HG02870 (cell line): ENCODE measurements at regions not wholly inside any gene's neighbourhood (a gene's known extent, or its start where the extent isn't known, plus 50 kb on each side); places are given as distances from the start of the nearest gene placed in this dataset.

Experiments used
- ATAC-seq: cut with Tn5 transposase; IDR thresholded peaks from one replicate; pipeline ENCODE4 v1.9.1; 2021; ENCODE audit warnings: mild to moderate bottlenecking, moderate library complexity; ENCODE audit not compliant: unreplicated experiment

- no peak for ATAC-seq
Observed at GRCh38 chr6:93794166-93794565, 374.8 kb upstream of the EPHA7 start.

DNA sequence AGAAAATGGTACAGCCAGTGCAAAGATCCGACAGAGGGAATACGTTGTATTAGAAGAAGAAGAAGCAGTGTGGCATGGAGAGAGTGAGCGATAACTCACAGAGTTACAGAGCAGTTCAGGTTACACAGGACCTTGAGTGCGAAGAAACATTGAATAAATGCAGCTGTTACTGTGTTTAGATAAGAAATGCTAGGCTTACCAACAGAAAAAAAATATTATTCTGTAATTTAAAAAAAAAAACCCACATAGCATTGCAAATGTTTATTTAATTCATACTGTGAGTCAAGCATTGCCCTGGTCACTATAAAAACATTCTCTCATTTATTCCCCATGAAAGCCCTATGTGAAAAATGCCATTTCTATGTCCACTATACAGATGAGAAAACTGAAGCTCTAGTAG lies 373.4 kb upstream of the EPHA7 start:
- ATAC-seq = no peak

- ATAC-seq = no peak
Observed at GRCh38 chr6:93790981-93791380, 371.6 kb upstream of the EPHA7 start.

DNA sequence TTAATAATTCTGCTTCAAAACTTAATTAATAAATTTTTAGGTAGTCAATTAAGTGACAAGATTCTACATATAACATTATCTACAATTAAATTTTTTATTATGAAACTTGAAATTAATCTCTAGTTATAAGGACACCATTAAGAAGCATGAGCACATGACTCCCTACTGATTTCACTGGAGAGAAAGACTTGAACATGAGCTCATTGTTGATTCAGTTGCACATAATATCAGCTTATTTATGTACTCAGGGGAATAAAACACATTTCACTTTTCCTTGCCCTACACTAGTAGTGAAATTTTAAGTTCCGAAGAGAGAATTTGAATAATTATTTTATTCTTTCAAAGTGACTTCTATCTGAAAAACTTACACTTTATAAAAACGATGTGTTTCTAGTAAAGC lies 370.2 kb upstream of the EPHA7 start:
- no peak for ATAC-seq

- no peak for ATAC-seq
Observed at GRCh38 chr6:93787841-93788240, 368.5 kb upstream of the EPHA7 start.

- ATAC-seq = no peak
Observed at GRCh38 chr6:93786474-93787330, 367.3 kb upstream of the EPHA7 start.

DNA sequence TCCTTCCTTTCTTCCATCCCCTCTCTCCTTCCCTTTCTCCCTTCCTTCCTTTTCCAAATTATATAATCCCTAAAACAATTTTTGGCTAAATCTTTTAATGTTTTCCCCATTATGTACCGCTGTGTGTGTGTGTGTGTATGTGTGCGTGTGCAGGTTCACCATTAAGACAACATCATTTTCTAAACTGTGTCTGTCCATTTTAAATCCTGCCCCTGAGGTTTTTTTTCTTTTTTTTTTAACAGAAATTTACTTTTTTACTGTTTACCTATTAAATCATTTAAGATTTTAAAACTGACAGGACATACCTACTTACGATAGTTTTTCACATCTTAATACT lies 366.3 kb upstream of the EPHA7 start:
- ATAC-seq = no peak

DNA sequence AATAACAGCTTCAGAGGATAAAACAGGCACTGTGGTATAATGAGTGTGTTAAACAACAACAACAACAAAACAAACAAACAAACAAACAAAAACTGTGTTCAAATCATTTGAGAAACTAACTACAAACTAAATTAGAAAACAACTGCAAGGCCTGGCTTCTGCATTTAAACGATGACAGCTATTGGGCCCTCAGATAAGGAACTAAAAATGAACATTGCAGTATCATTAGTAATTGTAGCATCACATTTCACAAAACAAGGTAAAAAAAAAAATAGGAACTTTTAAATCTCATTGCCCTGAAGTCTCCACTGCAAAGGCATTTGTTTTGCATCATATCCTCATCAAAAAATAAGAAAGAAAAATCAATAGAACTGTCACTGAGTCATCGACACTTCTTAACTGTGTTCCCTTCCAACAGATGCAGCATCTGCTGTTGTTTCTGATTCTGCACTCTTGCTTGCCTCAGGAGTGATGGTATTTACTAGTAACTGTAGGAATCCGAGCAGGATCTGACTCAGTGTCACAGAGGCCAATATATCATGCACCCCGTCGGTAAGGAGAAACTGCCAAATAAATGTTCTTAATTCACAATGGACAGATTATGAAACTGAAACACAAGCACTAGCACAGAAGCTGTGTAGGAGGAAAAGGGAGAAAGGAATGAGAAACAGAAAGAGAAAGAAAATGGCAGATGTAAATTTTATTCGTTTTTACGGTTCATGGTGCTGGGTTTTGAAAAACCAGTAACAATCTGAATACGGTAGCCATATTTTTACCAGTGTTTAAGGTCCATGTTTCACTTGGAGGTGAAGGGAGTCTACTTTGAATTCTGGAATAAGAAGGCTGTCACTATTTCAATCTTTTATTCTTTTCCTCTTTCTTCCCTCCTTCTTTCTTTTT lies 365.7 kb upstream of the EPHA7 start:
- ATAC-seq = no peak

- no peak for ATAC-seq
Observed at GRCh38 chr6:93779086-93779841, 359.9 kb upstream of the EPHA7 start.

DNA sequence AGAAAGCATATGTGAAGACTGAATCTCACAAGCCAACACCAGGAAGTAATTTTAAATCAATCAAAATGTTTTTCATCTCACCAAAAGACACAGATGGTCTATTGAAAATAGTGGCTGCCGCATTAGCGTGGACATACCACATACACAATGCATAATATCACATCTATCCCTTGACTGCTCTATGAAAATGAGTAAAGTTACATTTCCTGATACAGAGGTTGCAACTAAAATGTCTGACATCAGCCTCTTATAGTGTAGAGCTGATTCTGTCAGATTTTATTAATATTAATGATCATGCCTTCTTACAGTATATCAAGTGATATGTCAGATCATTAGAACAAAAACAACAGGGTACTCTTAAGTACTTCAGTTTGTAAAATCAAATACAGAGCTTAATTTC lies 339.8 kb upstream of the EPHA7 start:
- ATAC-seq = no peak

DNA sequence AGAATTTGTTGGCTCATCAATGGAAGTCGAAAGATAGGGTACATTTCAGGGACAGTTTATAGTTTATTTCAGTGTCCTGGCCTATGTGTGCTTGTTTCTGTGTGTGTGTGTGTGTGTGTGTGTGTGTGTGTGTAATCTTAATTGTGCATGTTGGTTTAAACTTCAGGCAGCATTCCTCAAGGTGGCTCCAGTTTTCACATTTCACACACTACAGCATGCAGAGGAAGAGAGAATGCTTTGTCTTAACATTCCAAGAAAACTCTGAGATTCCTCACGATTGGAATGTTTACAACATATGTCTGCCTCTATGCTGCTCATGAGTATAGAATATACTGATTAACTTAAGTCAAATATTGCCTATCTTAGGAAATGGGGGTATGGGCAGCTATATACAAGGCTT lies 332.6 kb upstream of the EPHA7 start:
- no peak for ATAC-seq

DNA sequence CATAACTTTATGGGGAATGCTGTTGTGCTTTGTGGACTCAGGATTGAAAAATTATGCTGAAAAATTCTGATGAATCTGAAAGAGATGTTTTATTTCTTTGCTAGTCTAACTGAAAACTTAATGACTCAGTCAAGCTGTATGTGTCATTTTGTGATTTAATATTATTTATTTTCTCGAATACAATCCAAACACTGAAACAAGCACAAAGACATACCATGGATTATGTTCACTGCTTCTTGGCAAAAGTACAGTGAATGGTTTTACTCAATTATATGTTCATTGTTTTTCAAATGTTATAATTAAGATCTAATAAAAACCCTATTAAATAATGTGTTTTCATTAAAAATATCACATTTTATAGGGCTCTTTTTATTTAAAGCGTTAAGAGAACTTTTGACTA lies 330.6 kb upstream of the EPHA7 start:
- no peak for ATAC-seq

DNA sequence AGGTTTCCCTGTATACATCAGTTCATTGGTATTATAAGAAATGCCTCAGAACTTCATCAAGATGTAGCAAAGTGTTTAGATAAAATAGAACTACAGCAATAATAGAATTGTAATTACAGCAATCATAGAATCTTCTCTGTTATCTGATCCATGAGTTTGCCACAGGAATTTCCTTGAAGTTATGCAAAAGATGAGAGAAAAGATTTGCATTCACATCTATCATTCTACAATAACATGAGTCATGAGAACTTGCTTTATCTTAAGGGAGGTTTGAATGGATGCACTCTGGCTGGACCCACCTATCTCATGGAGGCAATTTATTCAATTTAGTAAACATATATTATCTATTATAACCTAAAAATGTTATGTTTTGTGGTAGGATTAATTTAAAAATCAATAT lies 329.8 kb upstream of the EPHA7 start:
- ATAC-seq = no peak

DNA sequence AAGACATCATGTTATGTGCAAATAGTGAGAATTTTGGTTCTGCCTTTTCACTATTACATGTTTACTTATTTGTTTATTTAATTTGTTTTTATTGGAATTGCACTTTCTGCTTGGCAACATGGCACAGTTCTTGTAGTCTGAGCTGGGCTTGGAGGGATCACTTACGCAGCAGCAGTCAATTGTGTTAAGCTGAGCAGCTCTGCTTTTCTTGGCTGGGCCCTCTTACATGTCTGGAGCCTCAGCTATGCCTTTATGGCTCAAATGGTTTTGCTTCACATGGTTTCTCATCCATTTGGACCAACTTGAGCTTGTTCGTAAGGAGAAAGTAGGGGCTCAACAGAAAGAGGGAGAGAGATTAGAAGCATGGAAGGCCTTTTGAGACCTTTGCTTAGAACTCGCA lies 327.5 kb upstream of the EPHA7 start:
- no peak for ATAC-seq

GRCh38 chr6:93745306-93745705 lies 325.9 kb upstream of the EPHA7 start:
- no peak for ATAC-seq

DNA sequence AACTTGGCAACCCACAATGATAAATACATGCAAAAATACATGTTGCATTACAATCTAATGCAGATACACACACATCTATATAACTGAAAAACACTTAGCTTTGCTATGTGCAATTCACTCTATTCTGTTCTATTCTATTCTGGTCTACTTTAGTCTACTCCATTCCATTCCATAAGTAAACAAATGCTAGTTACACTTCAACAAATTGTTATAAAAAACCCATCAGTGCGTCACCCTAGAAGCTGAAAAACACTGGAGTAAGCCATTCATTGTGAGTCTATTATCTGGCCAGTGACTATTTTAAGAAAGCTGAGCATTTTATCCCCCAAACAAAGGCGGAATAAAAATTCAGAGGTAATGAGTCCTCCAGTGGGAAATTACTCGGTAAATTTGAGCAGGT lies 315.7 kb upstream of the EPHA7 start:
- ATAC-seq = no peak

- no peak for ATAC-seq
Observed at GRCh38 chr6:93731306-93731705, 311.9 kb upstream of the EPHA7 start.

- ATAC-seq = no peak
Observed at GRCh38 chr6:93728150-93728549, 308.8 kb upstream of the EPHA7 start.

- ATAC-seq = no peak
Observed at GRCh38 chr6:93727447-93727846, 308.1 kb upstream of the EPHA7 start.

DNA sequence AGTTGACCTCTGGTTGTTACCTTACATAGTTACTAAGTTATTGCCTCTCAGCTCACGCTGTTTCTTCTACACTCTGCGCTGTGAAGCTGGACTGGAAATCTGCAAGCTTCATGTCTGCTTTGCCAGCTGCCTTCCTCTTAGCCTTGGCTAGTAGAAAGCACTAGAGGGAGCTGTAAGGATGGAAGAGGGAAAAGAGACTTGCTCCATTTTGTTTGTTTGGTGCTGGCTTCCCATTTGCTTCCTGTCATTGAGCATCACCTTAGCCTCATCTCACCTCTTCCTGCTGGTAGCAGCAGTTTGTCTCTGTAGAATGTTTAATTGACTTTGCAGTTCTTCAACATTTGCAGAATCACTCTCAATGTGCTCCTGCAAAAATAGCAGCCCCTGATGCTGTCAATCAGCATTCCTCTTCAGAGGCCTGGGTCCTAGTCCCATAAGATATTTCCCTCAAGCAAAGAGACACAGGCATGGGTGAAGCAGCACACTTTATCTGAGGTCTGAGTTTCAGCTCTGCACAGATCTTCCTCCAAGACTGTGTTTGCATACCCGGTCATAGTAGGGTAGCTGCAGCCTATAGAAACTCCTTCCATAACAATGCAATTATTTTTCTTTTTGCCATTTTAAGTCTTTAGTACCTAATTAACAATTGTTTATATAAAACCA lies 302.2 kb upstream of the EPHA7 start:
- ATAC-seq = no peak

DNA sequence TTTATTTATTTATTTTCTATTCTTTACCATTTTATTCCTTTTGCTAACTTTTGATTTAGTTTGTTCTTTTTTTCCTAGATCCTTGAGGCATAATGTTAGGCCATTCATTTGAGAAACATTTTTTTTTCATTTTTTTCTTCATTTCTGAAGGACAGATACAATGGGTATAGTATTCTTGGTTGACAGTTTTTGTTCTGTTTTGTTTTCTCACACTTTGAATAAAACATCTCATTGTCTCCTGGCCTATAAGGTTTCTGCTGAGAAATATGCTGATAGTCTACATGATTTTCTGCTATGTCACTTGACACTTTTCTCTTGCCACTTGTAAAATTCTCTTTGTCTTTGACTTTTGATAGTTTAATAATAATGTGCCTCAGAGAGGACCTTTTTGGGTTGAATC lies 294.6 kb upstream of the EPHA7 start:
- no peak for ATAC-seq
